ENCODE measurements at regions not wholly inside any gene's neighbourhood (a gene's known extent, or its start where the extent isn't known, plus 50 kb on each side); places are given as distances from the start of the nearest gene placed in this dataset.
"Not testable (repeated sequence)": the region's sequence is repeated elsewhere in the genome, so short reads cannot be mapped to it uniquely, and the experiment has no call there.

DNA sequence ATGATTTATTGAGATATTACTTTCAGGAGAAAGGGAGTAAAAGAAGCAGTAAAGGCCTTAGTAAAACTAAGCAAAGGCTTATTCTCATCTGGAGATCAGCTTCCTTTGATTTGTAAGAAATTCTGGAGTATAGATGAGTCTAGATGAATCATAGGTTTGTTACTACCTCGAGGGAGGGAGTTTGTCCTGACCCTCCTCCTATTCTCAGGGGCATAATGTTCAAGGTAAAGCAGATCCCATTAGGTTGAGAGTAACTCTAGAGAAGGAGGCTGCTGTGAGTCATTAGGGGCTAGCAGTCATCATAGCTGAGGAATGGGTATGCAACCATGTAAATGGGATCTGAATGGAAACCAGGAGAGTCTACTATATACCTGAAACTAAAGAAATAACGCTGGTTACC is 155.5 kb upstream of the MOCS2 start:
- TF ChIP-seq, protein P1, sequence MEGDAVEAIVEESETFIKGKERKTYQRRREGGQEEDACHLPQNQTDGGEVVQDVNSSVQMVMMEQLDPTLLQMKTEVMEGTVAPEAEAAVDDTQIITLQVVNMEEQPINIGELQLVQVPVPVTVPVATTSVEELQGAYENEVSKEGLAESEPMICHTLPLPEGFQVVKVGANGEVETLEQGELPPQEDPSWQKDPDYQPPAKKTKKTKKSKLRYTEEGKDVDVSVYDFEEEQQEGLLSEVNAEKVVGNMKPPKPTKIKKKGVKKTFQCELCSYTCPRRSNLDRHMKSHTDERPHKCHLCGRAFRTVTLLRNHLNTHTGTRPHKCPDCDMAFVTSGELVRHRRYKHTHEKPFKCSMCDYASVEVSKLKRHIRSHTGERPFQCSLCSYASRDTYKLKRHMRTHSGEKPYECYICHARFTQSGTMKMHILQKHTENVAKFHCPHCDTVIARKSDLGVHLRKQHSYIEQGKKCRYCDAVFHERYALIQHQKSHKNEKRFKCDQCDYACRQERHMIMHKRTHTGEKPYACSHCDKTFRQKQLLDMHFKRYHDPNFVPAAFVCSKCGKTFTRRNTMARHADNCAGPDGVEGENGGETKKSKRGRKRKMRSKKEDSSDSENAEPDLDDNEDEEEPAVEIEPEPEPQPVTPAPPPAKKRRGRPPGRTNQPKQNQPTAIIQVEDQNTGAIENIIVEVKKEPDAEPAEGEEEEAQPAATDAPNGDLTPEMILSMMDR (IDR thresholded peaks at IDR 0.05; ENCODE audit: low read depth, low read length): no peak
- no peak for DNase-seq (ENCODE audit: extremely low read depth, low read depth)

DNA sequence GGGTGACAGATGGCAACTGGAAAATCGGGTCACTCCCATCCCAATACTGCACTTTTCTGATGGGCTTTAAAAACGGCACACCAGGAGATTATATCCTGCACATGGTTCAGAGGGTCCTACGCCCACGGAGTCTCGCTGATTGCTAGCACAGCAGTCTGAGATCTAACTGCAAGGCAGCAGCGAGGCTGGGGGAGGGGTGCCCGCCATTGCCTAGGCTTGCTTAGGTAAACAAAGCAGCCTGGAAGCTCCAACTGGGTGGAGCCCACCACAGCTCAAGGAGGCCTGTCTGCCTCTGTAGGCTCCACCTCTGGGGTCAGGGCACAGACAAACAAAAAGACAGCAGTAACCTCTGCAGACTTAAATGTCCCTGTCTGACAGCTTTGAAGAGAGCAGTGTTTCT is 158.7 kb upstream of the MOCS2 start:
- DNase-seq (ENCODE audit: extremely low read depth, low read depth): not testable (repeated sequence)

DNA sequence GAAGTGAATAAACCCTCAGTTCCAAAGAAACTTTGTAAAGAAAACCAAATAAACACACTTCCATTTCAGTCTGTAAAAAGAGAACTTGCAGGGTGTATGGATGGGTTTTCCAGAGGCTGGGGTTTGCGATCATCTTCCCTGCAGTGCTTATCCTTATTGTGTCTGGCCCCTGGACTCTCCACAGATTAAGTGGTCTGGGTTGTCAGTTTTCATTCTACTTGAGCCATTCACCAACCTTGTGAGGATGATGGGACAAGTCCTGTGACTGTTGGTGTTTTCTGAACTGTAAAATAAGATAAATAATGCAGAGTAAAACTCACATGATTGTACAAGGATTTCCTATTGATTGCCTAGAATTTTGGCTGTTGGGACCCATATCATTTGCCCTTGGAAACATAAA is 166.1 kb upstream of the MOCS2 start:
- TF ChIP-seq, protein P1 (IDR thresholded peaks at IDR 0.05; ENCODE audit: low read depth, low read length): no peak
- no peak for DNase-seq (ENCODE audit: extremely low read depth, low read depth)

DNA sequence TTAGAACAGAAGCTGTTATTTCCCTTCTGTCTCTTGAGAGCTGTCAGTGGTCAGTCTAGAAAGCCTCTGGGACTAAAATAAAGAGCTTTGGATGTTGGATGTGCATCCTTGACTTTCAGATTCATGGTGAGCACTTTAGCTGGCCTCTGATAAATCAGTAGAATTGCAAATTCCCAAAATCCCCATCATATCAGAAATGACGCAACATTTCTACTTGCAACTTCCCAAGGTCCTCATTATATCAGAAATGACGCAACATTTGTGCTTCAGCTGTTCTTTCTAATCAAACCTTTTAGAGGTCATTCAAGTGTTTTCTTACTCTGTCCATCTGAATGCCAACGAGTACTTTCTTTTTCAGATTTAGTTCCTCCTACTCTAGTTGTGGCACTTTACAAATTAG is 167.3 kb upstream of the MOCS2 start:
- DNase-seq (ENCODE audit: extremely low read depth, low read depth): no peak
- TF ChIP-seq, protein P1 (IDR thresholded peaks at IDR 0.05; ENCODE audit: low read depth, low read length): no peak

DNA sequence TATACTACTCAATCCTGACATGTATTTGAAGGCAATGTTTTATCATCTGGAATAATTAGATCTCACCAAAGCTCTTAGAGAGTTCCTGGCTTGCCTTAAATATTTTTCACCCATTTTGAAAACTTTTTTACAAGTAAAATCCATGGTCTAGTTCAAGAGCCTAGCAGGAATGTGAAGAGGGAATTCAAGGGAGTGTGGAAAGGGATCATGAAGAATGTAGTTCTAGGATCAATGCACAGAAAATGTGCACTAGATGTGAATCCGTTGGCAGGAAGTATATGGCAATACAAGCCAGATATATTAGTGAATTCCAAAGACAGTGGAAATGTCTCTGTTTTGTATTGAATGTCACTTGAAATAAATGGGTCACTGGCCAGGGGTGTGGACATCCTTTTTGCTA is 167.9 kb upstream of the MOCS2 start:
- DNase-seq (ENCODE audit: extremely low read depth, low read depth): no peak
- TF ChIP-seq, protein P1 (IDR thresholded peaks at IDR 0.05; ENCODE audit: low read depth, low read length): no peak

DNA sequence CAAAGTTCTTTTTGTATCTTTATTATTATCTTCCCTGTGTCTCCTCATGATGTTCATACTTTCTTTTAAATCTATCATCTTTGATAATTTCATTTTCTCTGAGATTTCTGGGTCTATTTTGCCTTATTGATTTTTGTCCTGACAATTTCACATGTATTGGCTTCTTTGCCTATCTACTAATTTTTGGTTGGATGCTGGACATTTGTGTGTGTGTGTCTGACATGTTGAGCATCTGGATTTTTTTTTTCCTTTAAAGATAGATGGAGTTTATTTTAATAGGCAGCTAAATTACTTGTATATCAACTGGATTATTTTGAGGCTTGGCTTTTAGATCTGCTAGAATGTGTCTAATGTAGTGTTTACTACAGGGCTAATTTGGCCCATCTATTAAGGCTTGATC is 178.0 kb upstream of the MOCS2 start:
- TF ChIP-seq, protein P1 (IDR thresholded peaks at IDR 0.05; ENCODE audit: low read depth, low read length): no peak
- no peak for DNase-seq (ENCODE audit: extremely low read depth, low read depth)

DNA sequence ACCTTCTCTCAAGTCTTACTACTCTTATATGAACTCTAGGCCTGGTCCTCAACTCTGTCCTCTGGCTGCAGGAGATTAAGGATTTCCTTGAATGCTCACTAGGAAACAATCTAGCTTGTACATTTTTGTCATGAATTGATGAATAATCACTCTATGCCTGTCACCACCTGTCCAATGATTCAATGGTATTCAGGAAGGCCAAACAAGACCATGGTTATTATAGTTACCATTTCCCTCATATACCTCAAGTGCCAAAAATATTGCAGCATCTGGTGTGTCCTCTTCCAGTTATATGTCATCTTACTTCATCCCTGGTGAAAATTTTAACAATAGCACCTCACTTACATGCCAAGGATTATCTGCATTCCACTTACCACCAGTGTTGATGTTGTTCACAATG is 179.0 kb upstream of the MOCS2 start:
- TF ChIP-seq, protein P1 (IDR thresholded peaks at IDR 0.05; ENCODE audit: low read depth, low read length): no peak

DNA sequence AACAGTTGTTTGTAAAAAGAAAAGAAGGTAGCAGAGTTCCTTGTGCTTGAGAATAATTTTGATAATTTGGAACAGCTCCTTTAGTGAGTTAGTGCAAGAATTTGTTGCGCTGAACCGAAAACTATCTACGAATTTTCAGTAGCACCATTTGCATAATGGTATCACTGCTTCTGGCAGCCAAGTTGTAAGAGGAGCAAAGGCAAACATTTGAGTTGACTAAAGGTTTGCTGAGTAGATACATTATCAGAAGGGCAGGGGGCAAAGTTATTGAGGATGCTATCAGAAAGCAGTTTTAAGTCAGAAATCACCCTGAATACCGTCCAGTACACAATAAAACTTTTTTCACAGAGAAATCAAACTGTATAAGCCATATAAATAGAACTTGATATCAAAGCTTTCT is 181.5 kb upstream of the MOCS2 start:
- TF ChIP-seq, protein P1 (IDR thresholded peaks at IDR 0.05; ENCODE audit: low read depth, low read length): no peak
- no peak for DNase-seq (ENCODE audit: extremely low read depth, low read depth)

More for the DNA sequence above, 179.0 kb upstream of the MOCS2 start:
- no peak for DNase-seq (ENCODE audit: extremely low read depth, low read depth)

All from AG09319 (cell line).